NOMO-1 treated with dmso at 0.1 percent for 144 hours (cell line): ENCODE measurements at regions not wholly inside any gene's neighbourhood (a gene's known extent, or its start where the extent isn't known, plus 50 kb on each side); places are given as distances from the start of the nearest gene placed in this dataset.
"Not testable (repeated sequence)": the region's sequence is repeated elsewhere in the genome, so short reads cannot be mapped to it uniquely, and the experiment has no call there.

Experiments
- DNase-seq: peaks from one replicate; lab custom pipeline; 2025; ENCODE audit not compliant: unreplicated experiment; lab: John Stamatoyannopoulos, UW

DNA sequence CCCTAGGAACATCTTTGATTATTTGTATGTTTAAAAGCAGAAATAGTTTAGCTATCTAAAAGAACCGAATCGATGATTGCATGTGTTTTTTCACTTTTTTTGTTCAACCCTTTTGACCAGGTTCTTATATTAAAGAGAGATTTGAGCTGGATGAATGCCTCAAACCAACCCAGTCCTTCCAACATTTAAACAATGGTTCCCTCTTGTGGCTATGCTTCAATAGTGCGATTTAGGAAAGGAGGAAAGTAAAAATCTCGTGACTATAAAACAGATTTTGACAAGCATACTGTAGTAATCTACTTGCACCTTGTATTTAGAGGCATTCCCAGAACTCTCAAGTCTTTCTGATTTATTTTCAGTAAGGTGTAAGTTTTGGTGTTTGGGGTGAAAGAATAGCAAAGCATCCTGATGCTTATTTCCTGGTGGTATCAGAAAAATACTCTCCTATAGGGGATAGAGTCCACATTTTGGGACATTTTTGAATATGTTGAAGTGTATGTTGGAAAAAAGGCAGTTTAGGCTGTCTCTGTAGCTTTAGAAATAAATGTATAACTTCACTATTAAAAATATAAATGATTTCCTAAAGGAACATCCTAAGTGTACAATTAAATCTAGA is 159.6 kb upstream of the KCNH8 start:
- peak; percentile 34 for DNase-seq

GRCh38 chr3:18987862-18988447 is 160.4 kb upstream of the KCNH8 start:
- peak; percentile 6 for DNase-seq

- DNase-seq = no peak
Measured at GRCh38 chr3:18987070-18987469, 161.2 kb upstream of the KCNH8 start.

GRCh38 chr3:18982920-18983319 is 165.4 kb upstream of the KCNH8 start:
- DNase-seq = no peak

DNA sequence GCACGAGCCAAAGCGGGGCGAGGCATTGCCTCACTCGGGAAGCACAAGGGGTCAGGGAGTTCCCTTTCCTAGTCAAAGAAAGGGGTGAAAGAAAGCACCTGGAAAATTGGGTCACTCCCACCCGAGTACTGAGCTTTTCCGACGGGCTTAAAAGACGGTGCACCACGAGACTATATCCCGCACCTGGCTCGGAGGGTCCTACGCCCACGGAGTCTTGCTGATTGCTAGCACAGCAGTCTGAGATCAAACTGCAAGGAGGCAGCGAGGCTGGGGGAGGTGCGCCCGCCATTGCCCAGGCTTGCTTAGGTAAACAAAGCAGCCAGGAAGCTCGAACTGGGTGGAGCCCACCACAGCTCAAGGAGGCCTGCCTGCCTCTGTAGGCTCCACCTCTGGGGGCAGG is 172.2 kb upstream of the KCNH8 start:
- DNase-seq = not testable (repeated sequence)

DNA sequence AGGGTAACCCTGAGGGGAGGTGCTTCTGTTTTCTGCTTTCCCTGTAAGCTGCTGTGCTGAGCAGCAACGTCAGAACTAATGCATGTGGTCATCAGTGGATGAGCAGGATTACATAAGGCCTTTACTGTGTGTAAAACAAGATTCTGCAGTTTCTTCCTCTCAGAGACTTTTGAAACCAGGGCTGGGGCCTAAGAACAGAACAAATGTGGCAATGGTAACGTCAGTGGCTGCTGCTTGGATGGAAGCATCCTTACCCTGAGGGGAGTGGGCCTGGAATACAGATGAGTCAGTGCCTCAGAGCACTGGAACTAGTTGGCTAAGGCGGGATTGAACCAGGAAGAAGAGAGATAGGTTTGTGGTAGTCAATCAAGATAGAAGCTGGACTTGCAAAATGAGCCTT is 180.2 kb upstream of the KCNH8 start:
- DNase-seq = no peak

- DNase-seq = no peak
Measured at GRCh38 chr3:18965781-18966180, 182.5 kb upstream of the KCNH8 start.

DNA sequence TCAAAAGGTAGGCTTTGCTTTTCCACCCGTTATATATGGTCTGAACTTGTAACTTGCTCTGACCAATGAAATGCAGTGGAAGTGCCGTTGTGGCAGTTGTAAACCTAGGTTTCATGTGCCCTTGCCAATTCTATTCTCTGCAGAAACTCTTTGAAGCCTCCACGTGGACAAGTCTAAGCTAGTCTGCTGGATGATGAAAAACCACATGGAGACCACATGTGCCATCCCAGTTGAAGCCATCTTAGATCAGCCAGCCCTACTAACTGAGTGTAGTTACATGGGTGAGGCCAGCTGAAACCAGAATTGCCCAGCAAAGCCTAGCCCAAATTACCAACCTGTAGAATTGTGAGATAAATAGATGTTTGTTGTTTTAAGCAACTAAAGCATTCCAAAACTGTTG is 183.7 kb upstream of the KCNH8 start:
- no peak for DNase-seq

DNA sequence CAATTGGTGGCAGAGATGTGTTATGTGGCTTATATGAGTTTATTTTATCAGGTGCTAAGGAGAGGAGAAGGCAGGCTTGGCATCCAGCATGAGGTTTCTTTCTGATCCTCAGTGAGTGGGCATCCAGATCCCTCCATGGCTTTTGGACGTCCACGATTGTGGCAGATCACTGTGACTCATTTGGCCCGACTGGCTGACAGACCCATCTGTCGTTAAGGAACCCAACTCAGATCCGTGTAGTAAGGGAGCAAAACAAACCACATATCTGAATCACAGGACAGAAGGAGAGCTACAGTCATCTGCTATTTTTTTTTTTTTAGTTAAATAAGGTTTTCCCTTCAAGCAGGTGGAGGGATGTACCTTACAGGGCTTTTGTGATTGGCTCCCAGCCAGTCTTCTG is 197.0 kb upstream of the KCNH8 start:
- DNase-seq = no peak

GRCh38 chr3:18946524-18946923 is 201.8 kb upstream of the KCNH8 start:
- peak; percentile 41 for DNase-seq

DNA sequence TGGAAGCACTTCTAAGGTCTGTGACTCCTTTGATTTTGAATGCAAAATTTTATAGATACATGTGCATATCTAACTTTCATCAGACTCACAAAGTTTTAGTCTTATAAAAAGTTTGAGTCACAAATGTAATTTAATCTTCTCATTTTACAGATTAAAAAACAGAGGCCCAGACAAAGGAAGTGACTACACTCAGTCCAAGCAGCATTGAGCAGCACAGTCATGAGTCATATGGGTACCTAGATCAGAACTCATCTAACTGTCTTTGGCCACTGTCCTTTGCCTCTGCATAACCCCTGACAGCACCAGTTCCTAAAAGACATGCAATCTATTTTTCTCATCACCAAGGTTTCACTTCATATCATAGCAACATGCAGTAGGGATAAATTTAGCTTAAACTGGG is 210.7 kb upstream of the KCNH8 start:
- DNase-seq = no peak

DNA sequence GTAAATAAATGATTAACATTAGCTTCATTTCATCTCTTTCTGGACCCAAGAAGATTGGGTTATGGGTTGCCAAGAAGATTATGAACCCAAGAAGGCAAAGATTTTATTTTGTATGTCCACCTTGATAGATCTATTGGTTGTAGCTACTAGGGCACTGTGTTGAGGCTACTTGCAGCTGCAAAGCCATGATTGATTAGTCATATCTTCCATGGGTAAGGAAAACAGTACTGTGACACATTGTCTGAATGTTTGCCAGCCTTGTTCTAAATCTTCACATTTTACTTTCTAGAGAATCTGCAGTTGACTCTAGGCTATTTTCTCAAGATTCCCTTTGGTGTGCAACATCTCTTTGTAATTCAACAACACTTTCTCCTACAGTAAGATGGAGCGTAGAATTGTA is 229.2 kb upstream of the KCNH8 start:
- no peak for DNase-seq

DNA sequence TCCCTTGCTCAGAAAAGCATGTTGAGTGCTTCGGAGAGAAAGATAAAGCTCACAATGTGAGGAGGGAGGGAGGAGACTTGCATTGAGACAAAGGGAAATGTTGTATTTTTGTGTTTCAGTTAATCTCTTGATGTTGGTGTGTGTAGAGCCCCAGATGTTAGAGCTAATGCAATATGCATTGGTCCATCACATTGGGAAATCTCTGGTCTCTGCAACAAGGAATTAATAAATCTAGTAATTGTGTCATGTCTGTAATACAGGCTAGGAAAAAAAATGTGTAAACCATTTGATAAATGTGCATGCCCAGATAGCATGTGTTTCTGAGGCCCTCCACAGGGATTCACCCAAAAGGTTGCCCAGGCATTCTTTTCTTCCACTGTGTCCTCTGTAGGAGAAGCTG is 230.4 kb upstream of the KCNH8 start:
- DNase-seq = no peak

DNA sequence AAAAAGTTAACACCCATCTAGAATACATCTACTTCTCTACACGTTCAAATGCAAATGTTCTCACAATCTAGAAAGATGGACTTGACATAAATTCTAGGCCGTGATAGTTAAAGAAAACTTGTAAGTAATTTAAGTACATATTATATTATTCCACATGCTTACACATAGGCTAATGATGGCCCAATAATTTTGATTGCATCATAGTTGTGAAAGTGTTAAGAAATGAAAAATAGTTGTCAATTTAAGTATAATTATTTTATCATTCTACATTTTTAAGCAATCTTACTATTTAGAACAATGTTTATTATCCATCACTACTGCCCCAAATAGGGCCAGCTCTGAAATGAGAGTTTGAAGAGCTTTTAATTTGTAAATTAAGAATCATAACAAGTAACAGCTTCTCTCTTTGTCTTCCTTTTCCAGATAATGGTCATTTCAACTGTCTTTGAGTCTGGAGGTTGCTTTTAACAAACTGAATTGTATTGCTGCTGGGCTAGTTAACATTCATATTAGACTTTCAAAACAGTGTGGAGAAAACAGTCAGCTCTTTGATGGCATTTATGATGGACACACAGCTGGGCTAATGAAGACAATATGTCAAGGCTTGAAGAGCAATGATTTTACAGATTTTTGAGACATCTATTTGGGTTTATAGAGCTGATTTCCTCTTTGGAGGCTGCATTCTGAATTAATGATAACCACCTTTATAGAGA is 246.1 kb upstream of the KCNH8 start:
- DNase-seq = no peak

- DNase-seq = no peak
Measured at GRCh38 chr3:18901571-18901970, 246.7 kb upstream of the KCNH8 start.

DNA sequence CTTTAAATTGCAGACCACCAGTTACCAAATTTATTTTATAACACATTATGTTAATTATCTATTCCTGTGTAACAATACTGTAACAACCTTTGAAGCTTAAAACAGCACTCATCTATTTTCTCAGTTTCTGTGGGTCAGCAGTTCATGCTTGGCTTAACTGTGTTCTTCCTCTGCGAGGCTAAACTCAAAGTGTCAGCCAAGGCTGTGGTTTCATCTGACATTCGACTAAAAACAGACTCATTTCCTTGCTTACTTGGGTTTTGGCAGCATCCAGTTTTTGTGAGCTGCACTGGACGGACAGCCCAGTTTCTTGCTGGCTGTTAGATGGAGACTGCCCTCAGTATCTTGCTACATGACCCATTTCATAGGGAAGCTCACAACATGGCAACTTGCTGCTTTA is 247.3 kb upstream of the KCNH8 start:
- DNase-seq = no peak

- no peak for DNase-seq
Measured at GRCh38 chr3:18898911-18899310, 249.4 kb upstream of the KCNH8 start.

- no peak for DNase-seq
Measured at GRCh38 chr3:18892756-18893155, 255.6 kb upstream of the KCNH8 start.

DNA sequence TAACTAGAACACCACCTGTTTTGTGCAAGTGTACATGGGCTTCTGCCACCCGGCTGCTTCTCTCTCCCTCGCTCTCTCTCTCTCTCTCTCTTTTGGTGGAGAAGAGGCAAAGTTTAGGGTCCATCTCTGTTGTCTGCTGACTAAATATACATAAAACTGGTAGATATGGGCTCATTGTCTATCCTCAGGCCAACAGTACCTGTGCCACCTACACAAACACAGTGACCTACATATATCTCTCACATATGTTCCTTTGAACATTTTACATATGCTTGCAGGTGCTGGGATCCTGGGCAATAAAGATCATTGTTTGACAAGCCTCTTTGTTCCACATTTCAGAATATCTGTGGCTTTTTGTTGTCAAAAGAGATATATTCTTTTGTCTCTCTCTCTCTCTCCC is 256.3 kb upstream of the KCNH8 start:
- DNase-seq = no peak

GRCh38 chr3:18891641-18892040 is 256.7 kb upstream of the KCNH8 start:
- no peak for DNase-seq

DNA sequence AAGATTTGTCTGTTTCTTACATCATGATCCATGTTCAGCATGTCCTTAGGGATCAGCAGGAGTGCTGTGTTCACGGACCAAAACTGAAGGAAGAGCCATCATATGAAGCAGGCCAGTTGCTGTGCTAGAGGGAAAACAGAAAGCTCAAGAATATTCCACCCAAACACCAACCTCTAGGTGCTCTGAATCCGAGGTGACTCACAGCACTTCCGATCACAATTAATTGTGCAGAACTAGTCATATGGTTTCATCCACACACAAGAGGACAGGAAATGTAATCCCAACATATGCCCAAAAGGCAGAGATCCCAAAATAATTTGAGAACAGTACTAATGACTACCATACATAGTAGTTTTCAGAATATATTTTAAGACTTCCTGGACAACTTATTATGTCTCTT is 257.9 kb upstream of the KCNH8 start:
- DNase-seq = no peak

DNA sequence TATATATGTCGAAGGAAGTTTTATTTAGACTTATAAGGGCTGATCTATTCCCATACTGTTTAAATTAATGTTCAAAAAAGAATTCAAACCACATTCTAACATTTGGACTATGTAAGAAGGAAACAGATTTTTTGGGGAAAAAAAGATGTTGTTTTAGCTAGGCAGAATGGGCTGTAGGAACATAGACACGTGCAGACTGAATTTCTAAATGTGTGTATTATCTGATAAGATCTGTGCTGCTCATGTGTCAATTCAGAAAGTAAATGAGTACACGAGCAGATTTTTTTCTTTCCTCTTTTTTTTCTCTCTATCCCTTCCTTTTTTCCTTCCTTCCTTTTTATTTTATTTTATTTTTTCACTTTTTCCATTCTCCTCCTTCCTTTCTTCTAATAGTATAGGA is 259.5 kb upstream of the KCNH8 start:
- DNase-seq = no peak

- no peak for DNase-seq
Measured at GRCh38 chr3:18888370-18888769, 259.9 kb upstream of the KCNH8 start.
